ENCODE measurements at regions not wholly inside any gene's neighbourhood (a gene's known extent, or its start where the extent isn't known, plus 50 kb on each side); places are given as distances from the start of the nearest gene placed in this dataset.

GRCh38 chr11:103825469-103825868 is 211.0 kb upstream of the DDI1 start:
- Histone ChIP-seq H3K9me3 (ENCODE audit: low read depth) (no peaks in the 10 kb centered on the region), H3K27ac (no peak overlapping the region), H3K4me3 (no peak overlapping the region), H3K4me1 (no peaks in the 10 kb centered on the region), H3K9ac (no peak overlapping the region), H3K79me2 (ENCODE audit: low read depth) (no peaks in the 10 kb centered on the region), H2AFZ (replicated peaks) (no peak overlapping the region), H4K20me1 (ENCODE audit: low read depth) (no peaks in the 10 kb centered on the region), H3K4me2 (no peak overlapping the region), H3K27me3 (no peaks in the 10 kb centered on the region), H3F3A (ENCODE audit: low read depth) (no peaks in the 10 kb centered on the region), H3K36me3 (no peaks in the 10 kb centered on the region)
- Mint-ChIP-seq H3K36me3 (no peaks in the 10 kb centered on the region), H3K4me1 (no peaks in the 10 kb centered on the region), H3K27ac (no peak overlapping the region), H3K9me3 (peaks cover 5% of the 10 kb centered on the region), H3K4me3 (no peak overlapping the region), H3K27me3 (ENCODE audit: insufficient read depth, low read depth) (no peaks in the 10 kb centered on the region)
- TF ChIP-seq EZH2phosphoT487 (IDR thresholded peaks at IDR 0.05): no peak
- no peak for TF ChIP-seq EZH2 (IDR thresholded peaks at IDR 0.05)
- TF ChIP-seq, protein P1, sequence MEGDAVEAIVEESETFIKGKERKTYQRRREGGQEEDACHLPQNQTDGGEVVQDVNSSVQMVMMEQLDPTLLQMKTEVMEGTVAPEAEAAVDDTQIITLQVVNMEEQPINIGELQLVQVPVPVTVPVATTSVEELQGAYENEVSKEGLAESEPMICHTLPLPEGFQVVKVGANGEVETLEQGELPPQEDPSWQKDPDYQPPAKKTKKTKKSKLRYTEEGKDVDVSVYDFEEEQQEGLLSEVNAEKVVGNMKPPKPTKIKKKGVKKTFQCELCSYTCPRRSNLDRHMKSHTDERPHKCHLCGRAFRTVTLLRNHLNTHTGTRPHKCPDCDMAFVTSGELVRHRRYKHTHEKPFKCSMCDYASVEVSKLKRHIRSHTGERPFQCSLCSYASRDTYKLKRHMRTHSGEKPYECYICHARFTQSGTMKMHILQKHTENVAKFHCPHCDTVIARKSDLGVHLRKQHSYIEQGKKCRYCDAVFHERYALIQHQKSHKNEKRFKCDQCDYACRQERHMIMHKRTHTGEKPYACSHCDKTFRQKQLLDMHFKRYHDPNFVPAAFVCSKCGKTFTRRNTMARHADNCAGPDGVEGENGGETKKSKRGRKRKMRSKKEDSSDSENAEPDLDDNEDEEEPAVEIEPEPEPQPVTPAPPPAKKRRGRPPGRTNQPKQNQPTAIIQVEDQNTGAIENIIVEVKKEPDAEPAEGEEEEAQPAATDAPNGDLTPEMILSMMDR (IDR thresholded peaks at IDR 0.05): no peak
- DNase-seq (ENCODE audit: low spot score): no peak

GRCh38 chr11:103826856-103827255 is 209.6 kb upstream of the DDI1 start:
- Histone ChIP-seq H3K36me3 (no peaks in the 10 kb centered on the region), H3K27ac (no peak overlapping the region), H4K20me1 (ENCODE audit: low read depth) (no peaks in the 10 kb centered on the region), H3K27me3 (no peaks in the 10 kb centered on the region), H3K4me1 (no peaks in the 10 kb centered on the region), H3K4me2 (no peak overlapping the region), H3K9ac (no peak overlapping the region), H3K79me2 (ENCODE audit: low read depth) (no peaks in the 10 kb centered on the region), H3K4me3 (no peak overlapping the region), H2AFZ (replicated peaks) (no peak overlapping the region), H3K9me3 (ENCODE audit: low read depth) (no peaks in the 10 kb centered on the region), H3F3A (ENCODE audit: low read depth) (no peaks in the 10 kb centered on the region)
- H3K4me3 Mint-ChIP-seq: no peak overlapping the region
- peaks cover 2% of the 10 kb centered on the region for H3K27me3 Mint-ChIP-seq (ENCODE audit: insufficient read depth, low read depth)
- TF ChIP-seq, protein P1 (IDR thresholded peaks at IDR 0.05): no peak
- TF ChIP-seq EZH2phosphoT487 (IDR thresholded peaks at IDR 0.05): no peak
- no peaks in the 10 kb centered on the region for H3K36me3 Mint-ChIP-seq
- H3K9me3 Mint-ChIP-seq: peaks cover 9% of the 10 kb centered on the region
- no peaks in the 10 kb centered on the region for H3K4me1 Mint-ChIP-seq
- no peak overlapping the region for H3K27ac Mint-ChIP-seq
- no peak for DNase-seq (ENCODE audit: low spot score)

DNA sequence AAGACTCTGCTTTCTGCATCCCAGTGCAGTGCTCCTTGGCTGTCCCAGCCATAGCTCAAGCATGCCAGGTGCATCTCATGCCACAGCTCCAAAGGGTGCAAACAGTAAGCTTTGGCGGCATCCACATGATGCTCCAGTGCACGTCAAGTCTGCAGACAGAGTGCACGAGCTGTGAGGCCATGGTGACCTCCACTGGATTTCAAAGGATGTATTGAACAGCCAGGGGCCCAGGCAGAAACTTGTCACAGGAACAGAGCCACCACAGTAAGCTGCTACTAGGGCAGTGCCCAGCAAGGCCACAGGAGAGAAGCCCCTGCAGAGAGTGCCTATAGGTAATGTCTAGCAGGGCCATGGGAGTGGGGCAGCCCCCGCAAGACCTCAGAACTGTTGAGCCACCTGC is 206.8 kb upstream of the DDI1 start:
- Histone ChIP-seq H3K9ac (no peak overlapping the region), H3K36me3 (no peaks in the 10 kb centered on the region), H3K27me3 (no peaks in the 10 kb centered on the region)

More for the DNA sequence above, 206.8 kb upstream of the DDI1 start:
- Histone ChIP-seq H3K79me2 (ENCODE audit: low read depth) (no peaks in the 10 kb centered on the region), H3K4me3 (no peak overlapping the region), H4K20me1 (ENCODE audit: low read depth) (no peaks in the 10 kb centered on the region), H3F3A (ENCODE audit: low read depth) (no peaks in the 10 kb centered on the region), H3K9me3 (ENCODE audit: low read depth) (no peaks in the 10 kb centered on the region), H3K27ac (no peak overlapping the region), H2AFZ (replicated peaks) (no peak overlapping the region), H3K4me2 (no peak overlapping the region), H3K4me1 (no peaks in the 10 kb centered on the region)
- TF ChIP-seq EZH2 (IDR thresholded peaks at IDR 0.05): no peak
- TF ChIP-seq EZH2phosphoT487 (IDR thresholded peaks at IDR 0.05): no peak
- TF ChIP-seq, protein P1 (IDR thresholded peaks at IDR 0.05): no peak
- no peaks in the 10 kb centered on the region for H3K4me1 Mint-ChIP-seq
- DNase-seq (ENCODE audit: low spot score): no peak
- no peak overlapping the region for H3K27ac Mint-ChIP-seq
- H3K4me3 Mint-ChIP-seq: no peak overlapping the region
- H3K27me3 Mint-ChIP-seq (ENCODE audit: insufficient read depth, low read depth): peaks cover 2% of the 10 kb centered on the region
- peaks cover 25% of the 10 kb centered on the region for H3K9me3 Mint-ChIP-seq
- peaks cover 2% of the 10 kb centered on the region for H3K36me3 Mint-ChIP-seq
